Hepatocyte (in vitro differentiated cells): ENCODE measurements at regions not wholly inside any gene's neighbourhood (a gene's known extent, or its start where the extent isn't known, plus 50 kb on each side); places are given as distances from the start of the nearest gene placed in this dataset.

Experiments used
- DNase-seq: peaks from one replicate; pipeline ENCODE4 v3.0.0-alpha.2; 2016; ENCODE audit warnings: low spot score
- H2AFZ ChIP-seq: fragments of 200-600 bp; sonication (generic); 2 replicates; pipeline ENCODE4 v1.6.0; 2016; ENCODE audit warnings: antibody characterized with exemption, mild to moderate bottlenecking
- H3K27ac ChIP-seq: fragments of 200-600 bp; sonication (generic); 2 replicates; pipeline ENCODE4 v1.5.1; 2016; ENCODE audit warnings: mild to moderate bottlenecking
- H3K27me3 ChIP-seq: fragments of 200-600 bp; sonication (generic); 2 replicates; pipeline ENCODE4 v1.6.1; 2016
- H3K36me3 ChIP-seq: fragments of 200-600 bp; sonication (generic); replicated peaks from 2 replicates; pipeline ENCODE4 v1.5.1; 2016; ENCODE audit warnings: low read depth; ENCODE audit not compliant: insufficient read depth
- H3K4me1 ChIP-seq: fragments of 200-600 bp; sonication (generic); 2 replicates; pipeline ENCODE4 v1.5.1; 2016; ENCODE audit warnings: mild to moderate bottlenecking, moderate library complexity; ENCODE audit not compliant: insufficient read depth
- H3K4me2 ChIP-seq: fragments of 200-600 bp; sonication (generic); 2 replicates; pipeline ENCODE4 v1.6.0; 2016
- H3K4me3 ChIP-seq: fragments of 200-600 bp; sonication (generic); 2 replicates; pipeline ENCODE4 v1.5.1; 2016; ENCODE audit warnings: mild to moderate bottlenecking
- H3K79me2 ChIP-seq: fragments of 200-600 bp; sonication (generic); 2 replicates; pipeline ENCODE4 v1.6.0; 2017; ENCODE audit warnings: mild to moderate bottlenecking
- H3K9me2 ChIP-seq: fragments of 200-600 bp; sonication (generic); replicated peaks from 2 replicates; pipeline ENCODE4 v1.6.0; 2017; ENCODE audit warnings: mild to moderate bottlenecking; ENCODE audit not compliant: insufficient read depth
- H3K9me3 ChIP-seq: fragments of 200-600 bp; sonication (generic); 2 replicates; pipeline ENCODE4 v1.5.1; 2016; ENCODE audit warnings: low read depth, mild to moderate bottlenecking
- H4K20me1 ChIP-seq: fragments of 200-600 bp; sonication (generic); 2 replicates; pipeline ENCODE4 v1.6.0; 2016; ENCODE audit warnings: mild to moderate bottlenecking; ENCODE audit not compliant: insufficient read depth, poor library complexity, severe bottlenecking
- CTCF ChIP-seq: fragments of 200-600 bp; sonication (generic); IDR thresholded peaks from 2 replicates; pipeline ENCODE4 v1.5.1; 2016; ENCODE audit warnings: antibody characterized with exemption, mild to moderate bottlenecking; ENCODE audit not compliant: poor library complexity
- EZH2 ChIP-seq: fragments of 200-600 bp; sonication (generic); IDR thresholded peaks from 2 replicates; pipeline ENCODE4 v1.6.1; 2016; ENCODE audit warnings: antibody characterized with exemption, mild to moderate bottlenecking, borderline replicate concordance
- EZH2phosphoT487 ChIP-seq: fragments of 200-600 bp; sonication (generic); IDR thresholded peaks from one replicate; pipeline ENCODE4 v1.6.1; 2018; ENCODE audit warnings: antibody characterized with exemption, mild to moderate bottlenecking, low read depth, moderate library complexity; ENCODE audit not compliant: unreplicated experiment, severe bottlenecking
- WGBS: methylation state at CpG from one replicate; pipeline ENCODE4 v1.1.6; 2016; ENCODE audit warnings: low lambda C conversion rate; ENCODE audit errors: missing lambda C conversion rate; 5-methylcytosine and 5-hydroxymethylcytosine counted together

- TF ChIP-seq EZH2phosphoT487, result no peak
- no peaks in the 10 kb centered on the region for H3K4me1 ChIP-seq
These were observed 100.6 kb upstream of the TOX3 start for GRCh38 chr16:52647588-52647987.

GRCh38 chr16:52643006-52643405, 96.1 kb upstream of the TOX3 start:
- TF ChIP-seq EZH2 (no peak), EZH2phosphoT487 (no peak), CTCF (no peak)
- H3K36me3 ChIP-seq, result no peaks in the 10 kb centered on the region
- no peak overlapping the region for H3K27ac ChIP-seq
- 86% methylated on average over 3 of the region's 3 CpGs for WGBS
- no peaks in the 10 kb centered on the region for H3K27me3 ChIP-seq
- H3K4me3 ChIP-seq, result no peak overlapping the region
- H3K4me1 ChIP-seq, result no peaks in the 10 kb centered on the region
- no peak overlapping the region for H3K4me2 ChIP-seq
- H3K9me3 ChIP-seq, result no peaks in the 10 kb centered on the region
- no peaks in the 10 kb centered on the region for H3K79me2 ChIP-seq
- no peak overlapping the region for H2AFZ ChIP-seq
- H3K9me2 ChIP-seq, result no peaks in the 10 kb centered on the region
- no peak for DNase-seq
- no peaks in the 10 kb centered on the region for H4K20me1 ChIP-seq

More at GRCh38 chr16:52647588-52647987, 100.6 kb upstream of the TOX3 start:
- H3K27me3 ChIP-seq, result no peaks in the 10 kb centered on the region
- no peaks in the 10 kb centered on the region for H3K79me2 ChIP-seq
- H3K36me3 ChIP-seq, result no peaks in the 10 kb centered on the region
- no peak overlapping the region for H2AFZ ChIP-seq
- 75% methylated on average over 2 of the region's 2 CpGs for WGBS
- no peaks in the 10 kb centered on the region for H3K9me3 ChIP-seq
- DNase-seq, result no peak
- H3K27ac ChIP-seq, result no peak overlapping the region
- no peaks in the 10 kb centered on the region for H4K20me1 ChIP-seq
- H3K9me2 ChIP-seq, result no peaks in the 10 kb centered on the region
- no peak overlapping the region for H3K4me2 ChIP-seq
- H3K4me3 ChIP-seq, result no peak overlapping the region

- no peaks in the 10 kb centered on the region for H3K36me3 ChIP-seq
- H3K4me3 ChIP-seq, result no peak overlapping the region
- no peaks in the 10 kb centered on the region for H3K9me3 ChIP-seq
- TF ChIP-seq EZH2phosphoT487, result no peak
- TF ChIP-seq EZH2, result no peak
- TF ChIP-seq CTCF, result no peak
- H4K20me1 ChIP-seq, result no peaks in the 10 kb centered on the region
- no peak overlapping the region for H3K4me2 ChIP-seq
- H2AFZ ChIP-seq, result no peak overlapping the region
- no peak for DNase-seq
- H3K27ac ChIP-seq, result no peak overlapping the region
- 81% methylated on average over 5 of the region's 5 CpGs for WGBS
- H3K27me3 ChIP-seq, result no peaks in the 10 kb centered on the region
- H3K4me1 ChIP-seq, result no peaks in the 10 kb centered on the region
- H3K79me2 ChIP-seq, result no peaks in the 10 kb centered on the region
- no peaks in the 10 kb centered on the region for H3K9me2 ChIP-seq
These were observed 87.6 kb upstream of the TOX3 start for GRCh38 chr16:52634528-52634927.

- DNase-seq, result no peak
- Histone ChIP-seq H3K27me3 (no peaks in the 10 kb centered on the region), H3K4me2 (no peak overlapping the region), H2AFZ (no peak overlapping the region), H3K4me1 (no peaks in the 10 kb centered on the region), H3K27ac (no peak overlapping the region), H3K9me3 (no peaks in the 10 kb centered on the region), H3K36me3 (no peaks in the 10 kb centered on the region), H3K79me2 (no peaks in the 10 kb centered on the region), H4K20me1 (no peaks in the 10 kb centered on the region), H3K9me2 (no peaks in the 10 kb centered on the region), H3K4me3 (no peak overlapping the region)
- 76% methylated on average over 3 of the region's 3 CpGs for WGBS
- TF ChIP-seq CTCF, result no peak
- TF ChIP-seq EZH2, result no peak
- no peak for TF ChIP-seq EZH2phosphoT487
These were observed 87.2 kb upstream of the TOX3 start for GRCh38 chr16:52634104-52634503.
